ENCODE measurements at regions not wholly inside any gene's neighbourhood (a gene's known extent, or its start where the extent isn't known, plus 50 kb on each side); places are given as distances from the start of the nearest gene placed in this dataset.

DNA sequence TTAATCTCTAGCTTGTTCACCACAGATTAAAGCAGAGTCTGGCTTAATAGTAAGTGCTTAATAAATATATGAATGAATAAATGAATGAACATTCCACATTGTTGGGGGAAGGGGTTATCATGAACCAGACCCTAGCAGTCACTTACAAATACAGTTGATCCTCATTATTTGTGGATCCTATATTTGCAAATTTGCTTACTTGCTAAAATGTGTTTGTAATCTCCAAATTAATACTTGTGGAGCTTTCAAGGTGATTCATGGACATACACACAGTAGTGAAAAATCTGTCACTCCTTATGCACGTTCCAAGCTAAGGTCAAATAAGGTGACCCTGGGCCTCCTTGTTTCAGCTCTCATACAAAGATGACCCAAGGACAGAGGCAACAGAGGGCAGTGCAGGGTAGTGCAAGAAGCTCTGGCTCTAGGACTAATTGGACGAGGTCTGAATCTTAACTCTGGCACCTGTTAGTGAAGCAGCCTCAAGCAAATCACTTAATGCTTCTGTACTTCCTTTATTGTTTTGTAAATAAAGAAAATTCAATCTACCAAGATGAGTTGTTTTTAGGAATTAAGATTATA lies 112.8 kb upstream of the C2CD4B start:
- WGBS = 43% methylated on average over 2 of the region's 2 CpGs
- no peak overlapping the region for H3K9ac ChIP-seq (ENCODE audit: low read depth in 1 of 2, low read length in 2 of 2)
- H3K27me3 ChIP-seq (ENCODE audit: control insufficient read depth in 4 of 4, insufficient read depth in 4 of 4, low read length in 3 of 4) = no peaks in the 10 kb centered on the region
- no peaks in the 10 kb centered on the region for H3K36me3 ChIP-seq (ENCODE audit: control insufficient read depth in 4 of 4, insufficient read depth in 3 of 4, low read depth in 1 of 4, low read length in 3 of 4)
- H3K9me3 ChIP-seq (ENCODE audit: control insufficient read depth in 4 of 4, low read length in 3 of 4) = no peaks in the 10 kb centered on the region
- H3K4me3 ChIP-seq (ENCODE audit: low read depth in 1 of 3, low read length in 3 of 3) = no peak overlapping the region
- H3K4me1 ChIP-seq (ENCODE audit: control insufficient read depth in 4 of 4, insufficient read depth in 4 of 4, low read length in 3 of 4) = peaks cover 0 to 11% (median 2%) of the 10 kb centered on the region in 4 donors
- TF ChIP-seq, protein P1, sequence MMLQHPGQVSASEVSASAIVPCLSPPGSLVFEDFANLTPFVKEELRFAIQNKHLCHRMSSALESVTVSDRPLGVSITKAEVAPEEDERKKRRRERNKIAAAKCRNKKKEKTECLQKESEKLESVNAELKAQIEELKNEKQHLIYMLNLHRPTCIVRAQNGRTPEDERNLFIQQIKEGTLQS (IDR thresholded peaks at IDR 0.05) = no peak
- TF ChIP-seq GABPA (IDR thresholded peaks at IDR 0.05 in 1 of 2, conservative IDR thresholded peaks at IDR 0.05 in 1 of 2) (no peak), CTCF (IDR thresholded peaks at IDR 0.05; ENCODE audit: low read depth, low read length, missing input control) (peak; percentile 38), NR2F2 (IDR thresholded peaks at IDR 0.05) (no peak), HNF4G (IDR thresholded peaks at IDR 0.05) (no peak), EGR1 (IDR thresholded peaks at IDR 0.05; ENCODE audit: low read depth in 2 of 2) (no peak), SP1 (IDR thresholded peaks at IDR 0.05) (no peak), ZBTB33 (IDR thresholded peaks at IDR 0.05) (no peak), YY1 (IDR thresholded peaks at IDR 0.05) (no peak), RAD21 (IDR thresholded peaks at IDR 0.05) (peak; percentile 81 to 82), HNF4A (conservative IDR thresholded peaks at IDR 0.05) (peak in 1 of 2 donors; percentile 52), RXRA (IDR thresholded peaks at IDR 0.05) (peak; percentile 59 to 87), TAF1 (conservative IDR thresholded peaks at IDR 0.05) (no peak), FOXA1 (IDR thresholded peaks at IDR 0.05) (no peak), JUND (IDR thresholded peaks at IDR 0.05) (no peak), REST (IDR thresholded peaks at IDR 0.05) (no peak), FOXA2 (IDR thresholded peaks at IDR 0.05) (no peak)
- TF ChIP-seq, protein P2, sequence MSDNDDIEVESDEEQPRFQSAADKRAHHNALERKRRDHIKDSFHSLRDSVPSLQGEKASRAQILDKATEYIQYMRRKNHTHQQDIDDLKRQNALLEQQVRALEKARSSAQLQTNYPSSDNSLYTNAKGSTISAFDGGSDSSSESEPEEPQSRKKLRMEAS (IDR thresholded peaks at IDR 0.05) = no peak
- H3K27ac ChIP-seq (ENCODE audit: low read depth in 1 of 2, low read length in 2 of 2) = no peak overlapping the region
- DNase-seq (ENCODE audit: low spot score) = no peak

Data from liver (tissue), 8 donors.